ENCODE measurements at regions not wholly inside any gene's neighbourhood (a gene's known extent, or its start where the extent isn't known, plus 50 kb on each side); places are given as distances from the start of the nearest gene placed in this dataset.
"Not testable (repeated sequence)": the region's sequence is repeated elsewhere in the genome, so short reads cannot be mapped to it uniquely, and the experiment has no call there.

GRCh38 chr6:10134185-10134584 is 280.7 kb downstream of the TFAP2A start:
- TF ChIP-seq, protein P1, sequence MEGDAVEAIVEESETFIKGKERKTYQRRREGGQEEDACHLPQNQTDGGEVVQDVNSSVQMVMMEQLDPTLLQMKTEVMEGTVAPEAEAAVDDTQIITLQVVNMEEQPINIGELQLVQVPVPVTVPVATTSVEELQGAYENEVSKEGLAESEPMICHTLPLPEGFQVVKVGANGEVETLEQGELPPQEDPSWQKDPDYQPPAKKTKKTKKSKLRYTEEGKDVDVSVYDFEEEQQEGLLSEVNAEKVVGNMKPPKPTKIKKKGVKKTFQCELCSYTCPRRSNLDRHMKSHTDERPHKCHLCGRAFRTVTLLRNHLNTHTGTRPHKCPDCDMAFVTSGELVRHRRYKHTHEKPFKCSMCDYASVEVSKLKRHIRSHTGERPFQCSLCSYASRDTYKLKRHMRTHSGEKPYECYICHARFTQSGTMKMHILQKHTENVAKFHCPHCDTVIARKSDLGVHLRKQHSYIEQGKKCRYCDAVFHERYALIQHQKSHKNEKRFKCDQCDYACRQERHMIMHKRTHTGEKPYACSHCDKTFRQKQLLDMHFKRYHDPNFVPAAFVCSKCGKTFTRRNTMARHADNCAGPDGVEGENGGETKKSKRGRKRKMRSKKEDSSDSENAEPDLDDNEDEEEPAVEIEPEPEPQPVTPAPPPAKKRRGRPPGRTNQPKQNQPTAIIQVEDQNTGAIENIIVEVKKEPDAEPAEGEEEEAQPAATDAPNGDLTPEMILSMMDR (IDR thresholded peaks at IDR 0.05 in 4 of 5, conservative IDR thresholded peaks at IDR 0.05 in 1 of 5): not testable (repeated sequence)
- TF ChIP-seq POLR2A (IDR thresholded peaks at IDR 0.05): not testable (repeated sequence)

Measured in gastrocnemius medialis (tissue), 4 donors.